T-helper 1 cell (primary cell): ENCODE measurements at regions not wholly inside any gene's neighbourhood (a gene's known extent, or its start where the extent isn't known, plus 50 kb on each side); places are given as distances from the start of the nearest gene placed in this dataset.

Source experiments
- DNase-seq, 5 donors: peaks; one replicate each; pipeline ENCODE4 v3.0.0-alpha.2; 2012 to 2020

DNA sequence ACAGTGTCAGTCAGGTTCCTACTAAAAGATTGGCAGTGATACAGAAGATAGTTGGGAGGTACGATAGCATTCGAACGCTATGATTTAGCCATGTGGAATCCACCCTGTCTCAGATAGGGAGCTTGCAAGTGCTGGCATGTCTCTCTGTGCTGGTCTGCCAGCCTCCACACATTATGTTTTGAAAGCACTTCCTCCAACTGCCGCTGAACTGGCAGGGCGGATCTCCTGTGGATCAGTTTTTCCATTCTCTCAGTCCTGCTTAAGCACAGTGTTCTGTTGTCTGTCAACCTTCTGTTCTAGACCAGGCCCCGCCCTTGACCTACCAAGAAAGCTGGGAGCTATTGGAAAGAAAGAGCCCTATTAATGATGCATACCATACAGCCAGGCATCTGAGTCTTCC lies 65.5 kb upstream of the PALMD start:
- DNase-seq, result no peak

DNA sequence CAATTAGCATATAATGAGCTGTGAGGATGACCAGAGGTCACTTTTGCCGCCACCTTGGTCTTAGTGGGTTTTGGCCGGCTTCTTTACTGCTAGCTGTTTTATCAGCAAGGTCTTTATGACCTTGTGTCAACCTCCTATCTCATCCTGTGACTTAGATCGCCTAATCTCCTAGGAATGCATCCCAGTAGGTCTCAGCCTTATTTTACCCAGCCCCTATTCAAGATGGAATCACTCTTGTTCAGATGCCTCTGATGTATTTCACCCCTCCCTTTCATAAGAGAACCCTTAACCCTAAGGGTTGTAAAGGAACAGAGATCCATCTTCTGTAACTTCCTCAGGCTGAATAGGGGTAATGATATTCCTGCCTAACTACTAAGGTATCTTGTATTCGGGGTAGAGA lies 58.9 kb upstream of the PALMD start:
- DNase-seq, result no peak

DNA sequence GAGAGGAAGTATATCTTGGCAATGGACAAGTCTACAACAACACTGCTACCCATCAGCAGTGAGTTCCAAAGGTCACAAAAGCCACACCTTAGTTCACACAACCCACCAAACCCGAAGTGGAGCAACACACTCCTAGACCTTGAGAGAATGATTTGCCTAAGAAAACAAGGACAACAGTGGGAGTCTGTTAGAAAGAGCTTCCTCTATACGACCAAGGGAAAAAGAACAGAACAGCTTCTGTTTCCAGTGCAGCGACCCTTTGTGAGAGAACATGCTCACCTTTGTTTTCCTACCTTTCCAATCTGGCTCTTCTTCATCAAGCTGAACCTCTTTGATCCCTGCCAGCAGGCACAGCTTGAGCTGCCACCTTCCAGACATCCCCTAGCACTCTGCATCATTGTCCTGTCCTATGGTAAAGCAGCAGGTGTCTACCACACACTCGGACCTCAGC lies 56.7 kb upstream of the PALMD start:
- DNase-seq, result no peak

DNA sequence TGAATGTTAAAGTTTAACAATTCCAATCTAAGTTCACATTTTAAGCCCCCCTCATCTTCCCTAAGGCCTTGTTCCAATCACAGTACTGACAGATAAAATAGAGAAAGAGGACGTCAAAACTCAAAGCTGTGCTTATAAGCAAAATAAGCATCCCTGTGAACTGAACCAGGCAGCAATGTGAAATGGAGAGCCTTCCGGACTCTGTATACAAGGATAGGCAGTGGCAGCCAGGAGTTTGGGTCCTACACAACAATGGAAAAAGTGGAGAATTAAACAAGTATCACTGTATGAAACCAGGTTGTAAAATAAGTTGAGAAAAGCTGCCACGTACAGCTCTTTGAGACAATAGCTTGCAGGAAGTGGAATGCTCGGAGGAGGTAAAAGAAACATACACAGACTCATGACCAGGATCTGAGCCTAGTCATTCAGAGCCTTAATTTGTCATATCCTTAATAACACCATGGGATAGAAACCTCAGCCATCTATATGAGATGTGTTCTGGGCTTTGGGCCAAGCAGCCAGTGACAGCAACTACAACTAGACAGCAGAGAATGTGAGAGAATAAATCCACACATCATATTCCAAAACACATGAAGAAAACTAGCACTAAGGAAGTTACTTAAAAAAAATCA lies 55.2 kb upstream of the PALMD start:
- DNase-seq, result no peak

DNA sequence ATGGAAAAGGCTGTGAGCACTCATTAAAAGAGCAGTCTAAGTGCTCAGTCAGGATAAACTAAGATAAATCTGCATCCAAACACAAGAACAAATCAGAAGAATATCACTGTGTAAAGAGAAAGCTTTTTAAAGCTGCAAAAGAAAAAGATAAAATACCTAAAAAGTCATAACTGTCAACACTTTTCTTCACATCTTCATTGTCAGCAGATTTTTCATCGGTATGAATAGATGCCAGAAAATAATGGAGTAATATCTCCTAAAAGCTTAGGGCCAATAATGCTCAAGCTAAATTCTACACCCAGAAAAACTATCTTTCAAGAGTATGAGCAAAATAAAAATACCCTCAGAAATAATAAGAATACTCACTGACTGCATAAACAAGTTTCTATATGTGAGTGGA lies 54.0 kb upstream of the PALMD start:
- DNase-seq, result no peak

DNA sequence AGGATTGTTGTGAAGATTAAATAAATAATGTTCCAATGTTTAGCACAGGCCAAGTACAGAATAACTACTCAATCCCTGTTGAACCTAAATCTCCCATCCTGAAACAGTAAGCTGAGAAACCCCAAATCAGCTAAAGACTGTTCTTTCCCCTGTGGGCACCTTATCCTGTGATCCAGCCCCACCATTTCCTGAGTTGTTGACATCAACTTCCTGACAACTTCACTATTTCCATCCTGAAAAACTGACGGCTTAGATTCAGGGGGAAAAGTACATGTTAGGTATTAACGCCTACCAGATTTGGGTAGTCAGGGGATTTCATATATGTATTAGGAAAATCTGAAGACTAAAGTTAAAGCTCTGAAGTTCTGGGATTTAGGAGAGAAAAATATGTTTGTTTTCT lies 51.7 kb upstream of the PALMD start:
- no peak for DNase-seq

DNA sequence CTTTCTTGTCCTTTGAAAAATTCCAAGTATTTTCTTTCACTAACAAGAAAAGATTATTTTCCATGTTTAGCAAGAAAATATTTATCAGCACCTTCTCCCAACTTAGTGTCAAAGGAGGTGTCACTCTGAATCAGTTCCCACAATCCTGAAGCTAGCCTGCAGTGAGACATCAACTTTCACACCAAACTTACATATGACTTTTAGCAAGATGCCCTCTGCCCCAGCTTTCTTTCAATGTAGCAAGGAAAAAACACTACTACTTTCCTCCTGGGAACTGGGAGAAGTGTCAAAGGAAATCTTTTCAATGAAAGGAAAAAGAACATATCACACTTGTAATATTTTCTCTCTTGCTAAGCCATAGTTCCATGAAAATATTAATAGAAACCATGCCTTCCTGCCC lies 50.9 kb upstream of the PALMD start:
- DNase-seq, result no peak

DNA sequence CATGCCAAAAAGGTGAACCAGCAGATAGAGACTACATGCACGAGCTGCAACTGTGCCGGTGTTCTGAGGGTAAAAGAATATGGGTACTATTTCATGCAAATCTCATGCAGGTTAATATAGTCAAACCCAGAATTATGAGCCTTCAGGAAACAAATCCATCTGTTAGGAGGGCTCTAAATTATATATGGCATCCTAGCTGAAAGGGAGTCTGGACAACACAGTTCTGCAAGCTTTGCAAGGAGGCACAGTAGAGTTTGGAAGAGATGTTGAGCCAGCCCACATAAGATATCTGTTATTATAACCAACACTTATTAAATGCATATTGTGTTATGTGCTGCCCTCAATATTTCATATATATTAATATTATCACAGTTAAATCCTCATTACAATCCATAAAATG lies 50.5 kb upstream of the PALMD start:
- no peak for DNase-seq
